H54 (cell line): ENCODE measurements at regions not wholly inside any gene's neighbourhood (a gene's known extent, or its start where the extent isn't known, plus 50 kb on each side); places are given as distances from the start of the nearest gene placed in this dataset.
"Not testable (repeated sequence)": the region's sequence is repeated elsewhere in the genome, so short reads cannot be mapped to it uniquely, and the experiment has no call there.

ENCODE experiments used
- DNase-seq: peaks from one replicate; pipeline ENCODE4 v3.0.0; 2011; ENCODE audit warnings: low spot score, mixed read lengths; ENCODE audit not compliant: insufficient read length
- FAIRE-seq: peaks from 3 replicates; lab custom pipeline; 2011; peaks lifted over from hg19 to GRCh38; lab: Jason Lieb, UNC
- POLR2A ChIP-seq: IDR thresholded peaks from 2 replicates; pipeline ENCODE4 v1.6.1; 2011; ENCODE audit warnings: low read depth, mild to moderate bottlenecking, low read length

DNA sequence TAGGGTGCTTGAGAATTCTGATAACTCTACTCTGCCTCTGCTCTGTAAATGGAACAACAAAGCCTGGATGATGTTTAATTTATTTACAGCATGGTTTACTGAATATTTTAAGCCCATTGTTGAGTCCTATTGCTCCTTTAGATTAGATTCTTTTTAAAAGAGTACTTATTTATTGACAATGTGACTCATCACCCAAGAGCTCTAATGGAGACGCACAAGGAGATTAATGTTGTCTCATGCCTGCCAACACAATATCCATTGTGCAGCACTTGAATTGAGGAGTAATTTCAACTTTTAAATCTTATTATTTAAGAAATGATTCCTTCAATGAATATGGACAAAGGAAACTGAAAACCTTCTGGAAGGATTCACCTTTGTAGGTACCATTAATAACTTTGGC lies 691.4 kb downstream of the ZBBX start:
- FAIRE-seq: no peak
- TF ChIP-seq POLR2A: no peak
- DNase-seq: no peak

DNA sequence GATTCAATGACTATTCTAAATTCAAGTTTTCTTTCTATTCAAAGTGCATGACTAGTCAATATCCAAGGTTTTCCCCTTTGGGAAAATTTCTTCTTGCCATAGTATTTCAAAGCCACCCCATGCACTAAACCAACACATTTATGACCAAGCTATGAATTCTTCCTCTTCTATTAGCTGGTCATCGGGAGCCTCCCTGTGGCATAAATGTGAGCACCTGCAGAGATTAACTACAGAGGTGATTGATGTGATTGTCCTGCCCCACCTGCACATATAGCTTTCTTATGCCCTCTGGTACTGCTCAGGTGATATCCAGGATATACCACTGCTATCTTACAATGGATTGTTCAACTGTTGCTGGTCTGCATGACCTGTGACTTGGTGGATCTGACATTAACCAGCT lies 694.9 kb downstream of the ZBBX start:
- FAIRE-seq (no peak), DNase-seq (no peak)
- no peak for TF ChIP-seq POLR2A

DNA sequence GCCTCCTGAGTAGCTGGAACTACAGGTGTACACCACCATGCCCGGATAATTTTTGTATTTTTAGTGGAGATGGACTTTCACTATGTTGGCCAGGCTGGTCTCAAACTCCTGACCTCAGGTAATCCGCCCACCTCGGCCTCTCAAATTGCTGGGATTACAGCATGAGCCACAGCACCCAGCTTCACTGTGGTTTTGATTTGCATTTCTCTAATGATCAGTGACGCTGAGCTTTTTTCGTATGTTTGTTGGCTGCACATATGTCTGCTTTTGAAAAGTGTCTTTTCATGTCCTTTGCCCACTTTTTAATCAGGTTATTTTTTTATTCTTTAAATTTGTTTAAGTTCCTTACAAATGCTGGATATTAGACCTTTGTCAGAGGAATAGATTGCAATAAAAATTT lies 696.0 kb downstream of the ZBBX start:
- not testable (repeated sequence) for DNase-seq, FAIRE-seq

DNA sequence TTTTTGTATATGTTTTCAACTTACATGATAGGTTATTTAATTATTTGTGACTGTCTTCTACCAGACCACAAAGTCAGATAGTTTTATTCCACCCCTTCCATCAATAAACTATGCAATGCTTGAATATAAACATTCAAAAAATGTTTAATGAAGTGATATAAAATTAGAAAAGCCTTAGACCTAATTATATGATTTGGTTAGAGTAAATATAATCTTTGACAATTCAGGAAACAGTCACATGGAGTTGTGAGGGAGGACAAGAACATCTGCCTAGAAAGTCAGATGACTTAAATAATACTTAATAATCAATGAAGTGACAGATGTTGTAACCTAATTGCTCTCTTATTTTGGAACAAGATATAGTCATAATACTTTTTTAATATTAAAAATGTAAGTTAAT lies 710.3 kb downstream of the ZBBX start:
- FAIRE-seq: no peak

DNA sequence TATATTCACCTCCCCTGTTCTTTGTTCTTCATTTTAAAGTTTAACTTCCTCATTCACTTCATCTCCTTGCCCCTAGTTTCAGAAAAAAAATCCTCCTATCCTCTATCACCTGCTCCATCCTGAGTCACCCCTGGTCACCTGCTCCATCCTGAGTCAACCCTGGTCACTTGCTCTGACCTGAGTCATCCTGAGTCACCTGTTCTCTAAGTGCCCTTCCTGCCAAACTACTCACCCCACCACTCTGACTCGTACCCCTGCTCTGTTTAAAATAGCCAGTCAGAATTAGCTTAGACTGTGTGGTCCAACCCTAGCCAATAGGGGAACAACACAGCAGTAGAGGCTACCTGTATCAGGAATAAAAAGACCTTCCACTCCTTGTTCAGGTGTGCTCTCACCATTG lies 716.9 kb downstream of the ZBBX start:
- DNase-seq (no peak), FAIRE-seq (no peak)
- no peak for TF ChIP-seq POLR2A

More for the DNA sequence above, 710.3 kb downstream of the ZBBX start:
- DNase-seq: no peak
- no peak for TF ChIP-seq POLR2A

DNA sequence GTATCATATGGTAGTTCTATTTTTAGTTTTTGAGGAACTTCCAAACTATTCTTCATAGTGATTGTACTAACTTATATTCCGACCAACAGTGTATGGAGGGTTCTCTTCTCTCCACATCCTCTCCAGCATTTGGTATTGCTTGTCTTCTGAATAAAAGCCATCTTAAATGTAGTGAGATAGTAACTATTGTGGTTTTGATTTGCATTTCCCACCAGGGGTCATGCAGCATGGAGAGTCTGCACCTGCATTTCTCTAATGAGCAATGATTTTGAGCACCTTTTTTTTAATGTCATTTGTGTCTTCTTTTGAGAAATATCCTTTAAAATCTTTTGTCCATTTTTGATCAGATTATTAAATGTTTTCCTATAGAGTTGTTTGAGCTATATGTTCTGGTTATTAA lies 718.5 kb downstream of the ZBBX start:
- DNase-seq: no peak
- TF ChIP-seq POLR2A: no peak
- no peak for FAIRE-seq

DNA sequence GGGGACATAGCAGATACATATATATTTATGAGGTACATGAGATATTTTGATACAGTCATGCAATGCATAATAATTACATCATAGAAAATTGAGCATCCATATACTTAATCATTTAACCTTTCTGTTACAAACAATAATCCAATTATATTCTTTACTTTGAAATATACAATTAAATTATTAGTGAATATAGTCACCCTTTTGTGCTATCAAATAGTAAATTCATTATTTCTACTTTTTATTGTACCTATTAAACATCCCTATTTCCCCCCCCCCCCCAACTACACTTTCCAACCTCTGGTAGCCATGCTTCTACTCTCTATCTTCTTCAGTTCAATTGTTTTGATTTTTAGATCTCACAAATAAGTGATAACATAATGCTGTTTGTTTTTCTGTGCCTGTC lies 719.1 kb downstream of the ZBBX start:
- FAIRE-seq: no peak
- TF ChIP-seq POLR2A: no peak
- DNase-seq: no peak

DNA sequence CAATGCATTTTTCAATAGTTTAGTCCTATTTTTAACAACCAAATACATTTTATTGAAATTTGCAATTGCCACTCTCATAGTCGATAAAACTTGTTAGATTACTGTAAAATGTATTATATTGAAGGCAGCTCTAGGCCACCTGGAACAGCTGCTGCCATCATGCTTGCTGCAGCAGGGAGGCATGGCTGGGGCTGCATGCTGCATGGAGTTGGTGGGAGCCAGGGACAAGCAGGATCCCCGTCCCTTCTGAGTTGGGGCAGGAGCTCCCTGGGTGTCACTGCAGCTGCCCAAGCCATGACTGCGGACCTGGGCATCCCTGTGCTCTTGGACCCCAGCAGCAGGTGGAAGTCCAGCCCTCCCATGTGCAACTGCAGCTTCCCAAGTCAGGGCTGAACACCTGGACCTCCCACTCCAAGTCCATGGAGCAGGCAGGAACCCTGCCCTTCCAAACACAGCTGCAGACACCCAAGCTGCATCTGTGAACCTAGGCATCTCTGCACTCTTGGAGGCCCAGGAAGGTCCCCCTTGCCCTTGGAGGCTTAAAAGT lies 742.0 kb downstream of the ZBBX start:
- FAIRE-seq (no peak), DNase-seq (no peak)
- no peak for TF ChIP-seq POLR2A

DNA sequence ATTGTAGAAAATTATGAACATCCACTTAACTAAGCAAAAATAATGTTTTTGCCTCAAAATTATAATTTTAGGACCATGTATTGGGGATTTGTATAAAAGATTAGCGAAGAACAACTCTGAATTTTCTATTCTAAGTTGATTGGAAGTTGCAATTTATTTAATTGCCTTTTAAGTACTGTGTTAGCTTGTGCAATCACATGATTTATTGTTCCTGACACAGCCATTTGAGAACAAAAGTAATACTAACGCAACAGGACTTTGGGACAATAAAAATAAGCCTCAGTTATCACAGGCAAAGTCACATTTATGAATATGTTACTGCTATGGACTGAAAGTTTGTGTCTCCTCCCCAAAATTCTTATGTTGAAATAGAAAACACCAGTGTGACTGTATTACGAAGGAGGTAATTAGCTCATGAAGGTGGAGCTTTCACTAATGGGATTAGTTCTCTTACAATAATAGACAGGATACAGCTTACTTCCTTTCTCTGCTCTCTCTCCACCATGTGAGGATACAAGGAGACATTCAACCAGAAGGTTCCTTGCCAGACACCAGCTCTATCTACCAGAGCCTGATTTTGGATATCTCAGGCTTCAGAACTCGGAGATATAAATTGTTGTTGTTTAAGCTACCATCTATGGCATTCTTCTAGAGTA lies 745.9 kb downstream of the ZBBX start:
- FAIRE-seq (no peak), DNase-seq (no peak)
- no peak for TF ChIP-seq POLR2A

DNA sequence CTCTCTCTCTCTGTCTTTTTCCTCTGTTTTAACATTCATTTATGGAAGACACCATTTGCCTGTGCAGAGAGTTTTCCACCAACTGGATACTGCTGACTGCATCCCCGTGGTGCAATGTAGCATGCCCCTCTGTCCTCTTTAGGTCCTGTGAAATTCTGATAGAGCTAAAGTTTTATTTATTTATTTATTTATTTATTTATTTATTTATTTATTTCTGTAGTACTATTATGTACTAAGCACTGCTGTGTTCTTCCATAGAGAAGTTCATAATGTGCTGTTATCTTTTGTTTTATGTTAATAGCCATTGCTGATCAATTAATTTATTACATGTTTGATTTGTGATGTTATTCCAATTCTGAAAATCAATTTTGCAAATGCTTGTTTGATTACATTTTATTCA lies 749.9 kb downstream of the ZBBX start:
- no peak for TF ChIP-seq POLR2A

DNA sequence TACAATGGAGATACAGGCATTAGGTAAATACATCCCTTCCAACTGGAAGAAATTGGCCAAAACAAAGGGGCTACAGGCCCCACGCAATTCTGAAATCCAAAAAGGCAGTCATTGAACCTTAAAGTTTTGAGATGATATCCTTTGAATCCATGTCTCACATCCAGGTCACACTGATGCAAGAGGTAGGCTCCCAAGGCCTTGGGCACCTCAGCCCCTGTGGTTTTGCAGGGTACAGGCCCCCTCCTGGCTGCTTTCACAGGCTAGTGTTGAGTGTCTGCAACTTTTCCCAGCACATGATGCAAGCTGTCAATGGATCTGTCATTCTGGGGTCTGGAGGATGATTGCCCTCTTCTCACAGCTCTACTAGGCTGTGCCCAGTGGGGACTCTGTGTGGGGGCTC lies 766.7 kb downstream of the ZBBX start:
- DNase-seq (no peak), FAIRE-seq (no peak)
- no peak for TF ChIP-seq POLR2A

More for the DNA sequence above, 749.9 kb downstream of the ZBBX start:
- DNase-seq (no peak), FAIRE-seq (no peak)

DNA sequence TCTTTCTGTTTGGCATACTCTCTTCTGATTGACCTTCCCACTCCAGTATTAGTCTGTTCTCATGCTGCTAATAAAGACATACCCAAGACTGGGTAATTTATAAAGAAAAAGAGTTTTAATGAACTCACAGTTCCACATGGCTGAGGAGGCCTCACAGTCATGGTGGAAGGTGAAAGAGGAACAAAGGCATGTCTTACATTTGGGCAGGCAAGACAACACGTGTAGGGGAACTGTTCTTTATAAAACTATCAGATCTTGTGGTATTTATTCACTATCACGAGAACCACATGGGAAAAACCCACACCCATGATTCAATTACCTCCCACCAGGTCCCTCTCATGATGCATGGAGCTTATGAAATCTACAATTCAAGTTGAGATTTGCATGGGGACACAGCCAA lies 767.3 kb downstream of the ZBBX start:
- DNase-seq, FAIRE-seq: not testable (repeated sequence)

DNA sequence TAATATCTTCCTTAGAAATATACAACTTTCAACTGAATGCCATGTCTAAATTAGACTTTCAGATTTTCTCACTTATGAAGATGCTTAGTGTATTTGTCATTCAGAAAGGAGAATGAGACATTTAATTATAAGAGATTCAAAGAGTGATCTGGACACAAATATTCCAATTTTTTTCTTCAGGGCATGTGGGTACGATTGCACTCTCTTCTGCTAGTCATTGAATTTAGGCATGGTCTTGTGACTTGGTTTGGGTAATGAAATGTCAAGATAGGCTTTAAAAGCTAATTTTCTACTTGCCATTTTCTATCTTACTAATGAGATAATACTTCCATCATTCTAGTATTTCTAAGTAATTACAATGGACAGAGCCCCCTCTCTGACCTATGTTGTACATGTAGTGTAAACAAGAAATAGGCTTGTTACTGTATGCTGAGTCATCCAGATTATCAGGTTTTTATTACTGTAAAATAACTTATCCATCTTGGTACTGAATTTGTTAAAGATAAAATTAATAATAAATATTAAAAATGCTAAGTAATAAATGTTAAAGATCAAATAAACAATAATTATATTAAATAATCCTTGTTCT lies 770.8 kb upstream of the BCHE start:
- FAIRE-seq (no peak), DNase-seq (no peak)
- TF ChIP-seq POLR2A: no peak

DNA sequence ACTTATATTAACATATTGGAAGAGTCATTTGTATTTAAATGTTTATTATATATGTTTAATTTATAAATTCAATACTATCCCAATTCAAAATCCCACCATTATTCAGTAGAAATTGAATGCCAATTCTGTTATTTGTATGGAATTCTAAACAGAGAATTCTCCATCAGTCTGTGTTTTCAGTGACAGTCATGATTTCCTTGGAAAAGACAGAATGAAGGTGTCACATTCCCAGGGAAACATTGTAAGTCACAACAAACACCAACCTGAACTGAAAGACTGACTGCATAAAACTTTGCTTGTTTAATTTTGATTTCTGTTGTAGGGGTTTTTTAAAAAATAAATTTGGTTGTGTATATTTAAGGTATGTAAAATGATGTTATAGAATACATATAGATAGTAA lies 769.8 kb upstream of the BCHE start:
- no peak for TF ChIP-seq POLR2A
- DNase-seq (no peak), FAIRE-seq (no peak)

DNA sequence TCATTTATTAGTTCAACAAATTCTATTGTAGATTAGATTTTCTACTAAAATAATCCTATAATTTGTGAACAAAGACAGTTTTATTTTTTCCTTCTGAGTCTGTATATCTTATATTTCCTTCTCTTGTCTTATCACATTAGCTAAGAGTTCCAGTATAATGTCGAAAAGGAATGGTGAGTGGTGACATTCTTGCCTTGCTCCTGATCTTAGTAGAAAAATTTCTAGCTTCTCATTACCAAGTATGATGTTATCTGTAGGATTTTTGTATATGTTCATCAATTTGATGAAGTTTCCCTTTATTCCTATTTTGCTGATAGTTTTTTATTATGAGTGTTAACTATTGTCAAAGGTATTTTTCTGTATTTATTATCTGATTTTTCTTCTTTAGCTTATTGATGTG lies 756.6 kb upstream of the BCHE start:
- DNase-seq (no peak), FAIRE-seq (no peak)
- no peak for TF ChIP-seq POLR2A
